GM21367 (cell line): ENCODE measurements at regions not wholly inside any gene's neighbourhood (a gene's known extent, or its start where the extent isn't known, plus 50 kb on each side); places are given as distances from the start of the nearest gene placed in this dataset.
A peak's percentile ranks its signal among the peaks of the same experiment; 100 is the strongest.
"Not testable (repeated sequence)": the region's sequence is repeated elsewhere in the genome, so short reads cannot be mapped to it uniquely, and the experiment has no call there.

Experiments
- ATAC-seq: cut with Tn5 transposase; IDR thresholded peaks from one replicate; pipeline ENCODE4 v1.9.1; 2021; ENCODE audit not compliant: unreplicated experiment

GRCh38 chrX:3811331-3812311, 98.2 kb upstream of the PRKX start:
- ATAC-seq, result peak; percentile 25

- ATAC-seq, result no peak
Observed at GRCh38 chrX:3807906-3808305, 94.5 kb upstream of the PRKX start.

GRCh38 chrX:3806630-3807029, 93.2 kb upstream of the PRKX start:
- ATAC-seq, result no peak

DNA sequence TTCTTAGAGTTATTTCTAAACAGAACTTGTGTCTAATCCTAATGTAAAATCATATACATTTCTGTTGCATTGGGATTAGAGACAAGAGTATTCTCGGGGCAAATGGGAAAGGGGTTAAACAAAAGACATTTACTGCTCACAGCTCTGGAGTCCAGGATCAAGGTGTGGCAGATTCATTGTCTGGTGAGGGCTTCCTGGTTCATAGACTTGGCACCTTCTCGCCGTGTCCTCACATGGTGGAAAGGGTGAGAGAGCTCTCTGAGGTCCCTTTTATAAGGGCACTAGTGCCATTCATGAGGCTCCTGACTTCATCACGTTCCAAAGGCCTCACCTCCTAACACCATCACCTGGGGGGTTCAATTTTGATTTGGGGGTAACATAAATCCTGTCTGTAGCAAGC, 90.3 kb upstream of the PRKX start:
- ATAC-seq, result no peak

DNA sequence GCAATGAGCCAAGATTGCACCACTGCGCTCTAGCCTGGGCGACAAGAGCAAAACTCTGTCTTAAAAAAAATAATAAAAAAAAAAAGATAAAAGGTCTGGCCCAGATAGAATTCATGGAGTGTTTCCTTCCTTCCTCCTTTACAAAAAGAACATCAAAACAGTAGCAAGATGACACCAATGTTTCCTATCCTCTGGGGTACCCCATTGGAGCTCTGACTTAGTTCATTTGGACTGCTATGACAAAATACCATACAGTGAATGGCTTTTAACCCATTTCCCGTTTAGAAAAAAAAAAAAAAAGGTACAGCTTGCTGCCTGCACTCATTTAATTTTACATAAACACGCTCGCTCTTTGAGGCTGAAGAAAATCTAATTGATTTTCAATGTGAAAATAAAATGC, 89.9 kb upstream of the PRKX start:
- ATAC-seq, result no peak

- ATAC-seq, result not testable (repeated sequence)
Observed at GRCh38 chrX:3795411-3795810, 82.0 kb upstream of the PRKX start.

GRCh38 chrX:3791449-3791848, 78.0 kb upstream of the PRKX start:
- no peak for ATAC-seq

GRCh38 chrX:3788494-3789233, 75.2 kb upstream of the PRKX start:
- ATAC-seq, result no peak

- ATAC-seq, result no peak
Observed at GRCh38 chrX:3787856-3788255, 74.4 kb upstream of the PRKX start.

GRCh38 chrX:3785822-3786221, 72.4 kb upstream of the PRKX start:
- ATAC-seq, result not testable (repeated sequence)

- ATAC-seq, result no peak
Observed at GRCh38 chrX:3780564-3780963, 67.1 kb upstream of the PRKX start.

GRCh38 chrX:3779546-3779945, 66.1 kb upstream of the PRKX start:
- no peak for ATAC-seq

- no peak for ATAC-seq
Observed at GRCh38 chrX:3777416-3777815, 64.0 kb upstream of the PRKX start.

DNA sequence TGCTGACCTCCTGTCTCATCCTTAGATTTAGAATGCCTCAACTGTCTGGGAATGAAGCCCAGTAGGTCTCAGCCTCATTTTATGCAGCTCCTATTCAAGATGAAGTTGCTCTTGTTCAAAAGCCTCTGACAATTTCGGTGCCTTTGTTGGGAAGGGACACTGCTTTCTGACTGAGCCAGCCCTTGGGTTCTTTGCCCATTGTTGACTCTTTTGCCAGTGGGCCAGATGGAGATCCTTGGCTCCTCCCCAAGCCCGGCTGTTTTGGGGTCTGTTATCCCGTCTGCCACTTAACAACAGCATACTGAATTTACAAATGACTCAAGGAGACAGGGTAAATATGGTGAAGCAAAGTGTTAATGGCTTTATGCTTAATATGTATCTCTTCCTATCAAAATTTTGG, 58.3 kb upstream of the PRKX start:
- no peak for ATAC-seq

GRCh38 chrX:3768881-3769280, 55.4 kb upstream of the PRKX start:
- no peak for ATAC-seq
